ENCODE measurements at regions not wholly inside any gene's neighbourhood (a gene's known extent, or its start where the extent isn't known, plus 50 kb on each side); places are given as distances from the start of the nearest gene placed in this dataset.

DNA sequence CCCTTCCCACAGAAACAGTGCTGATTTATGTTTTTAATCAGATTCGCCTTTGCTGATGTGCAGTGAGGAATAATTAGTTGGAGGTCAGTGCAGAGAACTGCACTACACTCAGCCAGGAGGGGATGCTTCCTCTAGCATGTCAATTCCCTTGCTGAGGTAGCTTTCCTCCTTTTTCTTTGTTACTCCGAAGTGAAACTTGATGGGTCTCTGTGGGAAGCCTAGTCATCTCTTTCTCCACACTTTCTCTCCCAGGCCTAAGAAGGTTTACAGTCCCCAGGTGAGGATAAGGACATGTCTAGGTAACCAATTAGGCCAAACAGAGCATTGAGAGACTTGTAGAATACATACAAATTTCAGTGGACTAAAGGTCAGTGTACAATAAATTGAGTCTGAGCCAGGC is 461.8 kb downstream of the KIF4B start:
- Histone ChIP-seq H3K27me3 (ENCODE audit: control insufficient read depth in 2 of 2, insufficient read depth in 2 of 2, low read length in 2 of 2) (no peaks in the 10 kb centered on the region), H3K79me2 (ENCODE audit: control insufficient read depth, insufficient read depth, low read length) (no peaks in the 10 kb centered on the region), H3K9ac (replicated peaks; ENCODE audit: extremely low read depth, insufficient read depth, low read length) (no peak overlapping the region), H3K4me3 (replicated peaks in 1 of 3; ENCODE audit: insufficient read depth in 1 of 3, low read depth in 1 of 3, low read length in 3 of 3) (no peak overlapping the region), H2AFZ (ENCODE audit: low read depth, low read length) (no peak overlapping the region), H3K27ac (ENCODE audit: insufficient read depth, low read depth, low read length) (no peak overlapping the region), H3K9me1 (replicated peaks; ENCODE audit: control insufficient read depth, extremely low read depth, insufficient read depth, low read length) (no peaks in the 10 kb centered on the region), H3K9me3 (replicated peaks; ENCODE audit: control insufficient read depth, insufficient read depth, low read length) (peaks cover 6% of the 10 kb centered on the region), H3K4me1 (ENCODE audit: control insufficient read depth, extremely low read depth, insufficient read depth, low read length) (no peaks in the 10 kb centered on the region), H4K20me1 (replicated peaks; ENCODE audit: control insufficient read depth, extremely low read depth, insufficient read depth, low read length) (no peaks in the 10 kb centered on the region), H3K36me3 (ENCODE audit: control insufficient read depth in 2 of 2, extremely low read depth in 1 of 2, insufficient read depth in 2 of 2, low read length in 2 of 2) (no peaks in the 10 kb centered on the region), H3K4me2 (ENCODE audit: insufficient read depth, low read length) (no peak overlapping the region)
- ChIA-PET POLR2A (no interaction called here), CTCF (no interaction called here)
- BruUV-seq (replicated peaks): no TSS peak
- TF ChIP-seq POLR2AphosphoS5 (IDR thresholded peaks at IDR 0.05; ENCODE audit: insufficient read depth, low read depth, low read length) (no peak), JUN (IDR thresholded peaks at IDR 0.05; ENCODE audit: borderline replicate concordance, insufficient read depth, insufficient read length, low read depth) (no peak), GATA2 (IDR thresholded peaks at IDR 0.05; ENCODE audit: insufficient read depth, insufficient read length, low read depth, low read length) (no peak), EZH2 (IDR thresholded peaks at IDR 0.05; ENCODE audit: borderline replicate concordance, low read depth, low read length, severe bottlenecking) (no peak), POLR2A (IDR thresholded peaks at IDR 0.05; ENCODE audit: low read depth, low read length) (no peak), FOS (IDR thresholded peaks at IDR 0.05; ENCODE audit: borderline replicate concordance, insufficient read depth, low read length) (no peak), MYC (IDR thresholded peaks at IDR 0.05; ENCODE audit: low read depth, low read length) (no peak)
- TF ChIP-seq, protein P1, sequence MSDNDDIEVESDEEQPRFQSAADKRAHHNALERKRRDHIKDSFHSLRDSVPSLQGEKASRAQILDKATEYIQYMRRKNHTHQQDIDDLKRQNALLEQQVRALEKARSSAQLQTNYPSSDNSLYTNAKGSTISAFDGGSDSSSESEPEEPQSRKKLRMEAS (IDR thresholded peaks at IDR 0.05; ENCODE audit: insufficient read depth, insufficient read length): no peak
- TF ChIP-seq, protein P2, sequence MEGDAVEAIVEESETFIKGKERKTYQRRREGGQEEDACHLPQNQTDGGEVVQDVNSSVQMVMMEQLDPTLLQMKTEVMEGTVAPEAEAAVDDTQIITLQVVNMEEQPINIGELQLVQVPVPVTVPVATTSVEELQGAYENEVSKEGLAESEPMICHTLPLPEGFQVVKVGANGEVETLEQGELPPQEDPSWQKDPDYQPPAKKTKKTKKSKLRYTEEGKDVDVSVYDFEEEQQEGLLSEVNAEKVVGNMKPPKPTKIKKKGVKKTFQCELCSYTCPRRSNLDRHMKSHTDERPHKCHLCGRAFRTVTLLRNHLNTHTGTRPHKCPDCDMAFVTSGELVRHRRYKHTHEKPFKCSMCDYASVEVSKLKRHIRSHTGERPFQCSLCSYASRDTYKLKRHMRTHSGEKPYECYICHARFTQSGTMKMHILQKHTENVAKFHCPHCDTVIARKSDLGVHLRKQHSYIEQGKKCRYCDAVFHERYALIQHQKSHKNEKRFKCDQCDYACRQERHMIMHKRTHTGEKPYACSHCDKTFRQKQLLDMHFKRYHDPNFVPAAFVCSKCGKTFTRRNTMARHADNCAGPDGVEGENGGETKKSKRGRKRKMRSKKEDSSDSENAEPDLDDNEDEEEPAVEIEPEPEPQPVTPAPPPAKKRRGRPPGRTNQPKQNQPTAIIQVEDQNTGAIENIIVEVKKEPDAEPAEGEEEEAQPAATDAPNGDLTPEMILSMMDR (IDR thresholded peaks at IDR 0.05; ENCODE audit: extremely low read depth in 1 of 2, insufficient read depth in 1 of 2, low read depth in 1 of 2, low read length in 2 of 2): no peak
- intact Hi-C loops (cut with micrococcal nuclease): no loop called here
- FAIRE-seq (no peak), DNase-seq (ENCODE audit: low read depth, low spot score) (no peak)
- dilution Hi-C loops (cut with MboI; ENCODE audit: extremely low pct_ligation_motif_present, low sequenced_read_pairs): no loop called here

Data from endothelial cell of umbilical vein (primary cell).